ENCODE measurements at regions not wholly inside any gene's neighbourhood (a gene's known extent, or its start where the extent isn't known, plus 50 kb on each side); places are given as distances from the start of the nearest gene placed in this dataset.

DNA sequence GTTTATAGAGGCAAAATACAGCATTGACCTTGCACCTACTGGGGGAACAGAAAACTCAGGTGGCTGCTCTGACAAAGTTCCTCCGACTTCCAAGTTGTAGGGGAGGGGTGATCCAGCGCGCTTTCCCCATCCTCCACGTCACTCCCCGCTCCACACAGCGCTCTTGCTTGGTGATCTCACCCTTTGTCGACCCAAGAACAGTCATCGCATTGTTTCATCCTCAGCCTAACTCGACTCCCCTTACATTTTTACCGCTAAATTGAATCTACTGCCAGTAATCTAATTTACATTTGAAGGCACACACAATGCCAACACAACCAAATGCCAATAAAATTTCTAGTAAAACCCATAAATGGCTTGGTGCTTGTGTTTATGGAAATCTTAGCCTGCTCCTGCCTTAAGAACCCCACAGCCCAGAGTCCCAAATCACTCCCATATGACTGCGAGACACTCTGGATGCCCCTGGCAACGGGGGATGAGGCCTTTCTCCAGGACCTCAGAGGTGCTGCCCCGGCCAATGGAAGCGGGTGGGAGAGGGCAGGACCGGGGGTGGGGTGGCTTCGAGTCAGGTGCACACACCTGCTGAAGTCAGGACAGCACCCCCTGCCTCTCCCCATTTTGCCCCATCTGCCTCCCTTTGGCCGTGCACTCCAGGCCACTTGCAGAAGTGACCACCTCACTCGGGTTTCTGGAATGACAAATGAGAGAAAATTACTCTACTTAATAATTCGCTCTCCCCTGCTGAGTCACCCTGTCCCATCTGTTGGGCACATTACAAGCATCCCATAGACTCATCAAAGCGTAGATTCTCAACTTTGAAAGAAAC is 98.2 kb upstream of the GSC start:
- no peak for TF ChIP-seq POLR2A (IDR thresholded peaks at IDR 0.05)
- TF ChIP-seq, protein P1, sequence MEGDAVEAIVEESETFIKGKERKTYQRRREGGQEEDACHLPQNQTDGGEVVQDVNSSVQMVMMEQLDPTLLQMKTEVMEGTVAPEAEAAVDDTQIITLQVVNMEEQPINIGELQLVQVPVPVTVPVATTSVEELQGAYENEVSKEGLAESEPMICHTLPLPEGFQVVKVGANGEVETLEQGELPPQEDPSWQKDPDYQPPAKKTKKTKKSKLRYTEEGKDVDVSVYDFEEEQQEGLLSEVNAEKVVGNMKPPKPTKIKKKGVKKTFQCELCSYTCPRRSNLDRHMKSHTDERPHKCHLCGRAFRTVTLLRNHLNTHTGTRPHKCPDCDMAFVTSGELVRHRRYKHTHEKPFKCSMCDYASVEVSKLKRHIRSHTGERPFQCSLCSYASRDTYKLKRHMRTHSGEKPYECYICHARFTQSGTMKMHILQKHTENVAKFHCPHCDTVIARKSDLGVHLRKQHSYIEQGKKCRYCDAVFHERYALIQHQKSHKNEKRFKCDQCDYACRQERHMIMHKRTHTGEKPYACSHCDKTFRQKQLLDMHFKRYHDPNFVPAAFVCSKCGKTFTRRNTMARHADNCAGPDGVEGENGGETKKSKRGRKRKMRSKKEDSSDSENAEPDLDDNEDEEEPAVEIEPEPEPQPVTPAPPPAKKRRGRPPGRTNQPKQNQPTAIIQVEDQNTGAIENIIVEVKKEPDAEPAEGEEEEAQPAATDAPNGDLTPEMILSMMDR (IDR thresholded peaks at IDR 0.05), result no peak

Measured in right lobe of liver (tissue), 4 donors.